ENCODE measurements at regions not wholly inside any gene's neighbourhood (a gene's known extent, or its start where the extent isn't known, plus 50 kb on each side); places are given as distances from the start of the nearest gene placed in this dataset.

DNA sequence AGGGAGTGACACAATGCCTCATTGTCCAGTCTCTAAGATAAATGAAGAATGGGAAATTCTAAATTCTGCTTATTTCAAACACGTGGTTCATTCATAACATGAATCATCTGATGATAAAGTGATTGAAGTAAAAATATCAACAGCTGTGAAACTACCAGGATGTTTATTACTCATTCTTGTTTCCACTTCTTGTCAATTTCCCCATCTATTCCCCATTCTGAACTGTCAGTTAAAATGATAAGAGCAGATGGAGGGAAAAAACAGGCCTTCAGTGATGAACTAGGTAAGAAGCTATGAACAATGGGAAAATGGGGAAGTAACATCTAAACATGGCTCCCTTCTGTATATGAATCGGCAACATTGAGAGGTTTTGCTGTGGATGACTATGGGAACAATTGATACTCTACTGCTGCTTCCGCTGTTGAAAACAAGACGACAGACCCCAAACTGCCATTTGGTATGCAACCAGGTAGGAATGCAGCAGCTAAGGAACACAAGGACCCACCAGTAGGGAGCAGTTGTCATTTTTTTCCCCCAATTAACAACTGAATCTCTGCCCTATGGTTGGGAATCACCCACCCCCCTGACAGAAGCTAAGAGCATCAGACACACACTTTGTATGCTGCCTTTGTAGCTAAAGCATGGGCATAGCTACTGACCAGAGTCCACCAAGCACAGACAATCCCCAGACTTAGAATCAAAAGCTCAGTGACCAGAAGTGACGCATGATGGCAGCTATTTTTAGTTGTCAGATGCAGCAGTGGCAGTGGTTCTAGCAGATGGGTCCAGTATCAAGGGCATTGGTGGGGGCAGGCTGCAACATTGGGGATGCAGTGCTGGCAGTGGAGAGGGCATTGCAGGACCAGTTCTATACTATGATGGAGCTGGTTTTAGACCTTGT lies 52.9 kb upstream of the ZNF366 start:
- Mint-ChIP-seq H3K36me3 (ENCODE audit: low read depth) (no peaks in the 10 kb centered on the region), H3K4me3 (no peak overlapping the region), H3K27me3 (peaks cover 66% of the 10 kb centered on the region), H3K9me3 (no peaks in the 10 kb centered on the region), H3K27ac (no peak overlapping the region), H3K4me1 (ENCODE audit: low read depth) (peaks cover 22% of the 10 kb centered on the region)
- no peak for DNase-seq

DNA sequence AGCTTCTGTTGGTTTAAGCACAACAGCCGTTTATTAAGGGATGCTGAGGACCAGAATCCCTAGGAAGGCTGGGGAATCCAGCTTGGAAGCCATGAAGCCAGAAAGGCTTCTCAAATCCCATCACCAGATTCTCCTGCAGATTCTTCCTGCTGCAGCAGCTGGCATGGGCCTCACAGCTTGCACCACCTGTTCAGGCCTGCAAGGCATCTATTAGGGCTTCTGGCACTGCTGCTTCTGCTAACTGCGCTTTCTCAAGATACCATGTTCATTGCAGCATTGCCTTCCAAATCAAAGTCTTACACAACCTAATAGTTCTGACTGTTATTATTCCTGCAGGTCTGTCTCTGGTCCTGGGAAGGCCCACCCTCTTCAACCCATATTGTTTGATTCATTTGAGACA lies 51.2 kb upstream of the ZNF366 start:
- no peaks in the 10 kb centered on the region for H3K9me3 Mint-ChIP-seq
- DNase-seq = no peak
- peaks cover 22% of the 10 kb centered on the region for H3K4me1 Mint-ChIP-seq (ENCODE audit: low read depth)
- H3K4me3 Mint-ChIP-seq = no peak overlapping the region
- H3K27me3 Mint-ChIP-seq = peaks cover 67% of the 10 kb centered on the region
- H3K27ac Mint-ChIP-seq = no peak overlapping the region
- H3K36me3 Mint-ChIP-seq (ENCODE audit: low read depth) = no peaks in the 10 kb centered on the region

DNA sequence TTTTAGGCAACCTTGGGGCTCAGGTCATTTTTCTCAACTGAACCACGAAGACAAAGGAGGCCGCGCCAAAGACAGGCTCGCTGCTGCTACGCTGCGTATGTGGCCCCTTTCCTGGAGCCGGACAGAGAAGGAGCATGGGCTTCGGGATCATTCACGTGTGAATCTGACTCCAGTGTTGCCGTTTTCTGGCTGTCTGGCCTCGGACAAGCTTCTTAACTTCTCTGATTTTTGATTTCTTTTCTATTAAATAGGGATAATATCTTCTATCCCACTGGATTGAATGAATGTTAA lies 50.8 kb upstream of the ZNF366 start:
- Mint-ChIP-seq H3K4me3 (no peak overlapping the region), H3K36me3 (ENCODE audit: low read depth) (no peaks in the 10 kb centered on the region), H3K27ac (no peak overlapping the region), H3K9me3 (no peaks in the 10 kb centered on the region), H3K4me1 (ENCODE audit: low read depth) (peaks cover 22% of the 10 kb centered on the region), H3K27me3 (peaks cover 71% of the 10 kb centered on the region)
- no peak for DNase-seq

DNA sequence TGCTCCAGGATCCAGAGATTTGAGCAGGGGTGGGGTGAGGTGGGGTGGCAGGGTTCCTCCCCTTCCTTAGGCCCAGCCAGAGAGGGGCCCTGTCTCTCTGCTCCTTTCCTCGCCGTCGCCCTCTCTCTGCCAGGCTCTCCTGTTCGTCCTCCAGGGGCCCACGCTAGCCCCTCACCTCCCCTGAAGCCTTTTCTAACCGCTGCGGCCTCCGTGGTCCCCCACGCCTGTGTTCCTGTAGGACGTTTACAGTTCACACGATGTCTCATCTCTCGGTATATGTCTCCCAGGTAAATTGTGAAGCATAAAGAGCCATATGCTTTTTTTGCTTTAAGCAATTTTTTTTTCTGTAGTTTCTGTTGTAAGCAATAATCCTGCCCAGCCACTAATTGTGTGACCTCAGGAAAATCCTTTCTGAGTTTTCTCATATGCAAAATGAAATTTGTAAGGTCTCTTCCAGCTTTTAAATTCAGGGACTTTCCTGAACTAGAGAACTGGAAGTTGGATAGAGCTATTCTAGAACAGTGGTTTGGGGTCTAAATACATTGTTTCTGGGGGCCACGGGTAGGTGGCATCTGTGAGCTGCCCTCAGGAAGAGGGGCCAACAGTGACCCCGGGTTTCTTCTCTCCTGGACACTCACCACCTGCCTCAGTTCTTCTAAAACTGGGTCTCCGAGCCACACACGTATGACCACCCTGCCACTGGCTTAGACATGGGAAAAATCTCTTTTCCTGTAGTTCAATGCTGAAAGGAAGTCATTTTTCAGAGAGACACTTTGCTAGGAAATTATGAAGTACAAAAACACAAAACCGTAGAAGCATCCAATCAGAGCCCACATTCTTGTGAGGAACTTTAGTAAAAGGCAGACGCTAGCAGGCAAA lies 50.2 kb upstream of the ZNF366 start:
- Mint-ChIP-seq H3K27ac (no peak overlapping the region), H3K36me3 (ENCODE audit: low read depth) (no peaks in the 10 kb centered on the region), H3K4me3 (peak overlapping the region; percentile 67), H3K4me1 (ENCODE audit: low read depth) (peaks cover 22% of the 10 kb centered on the region), H3K9me3 (no peaks in the 10 kb centered on the region), H3K27me3 (peaks cover 77% of the 10 kb centered on the region)
- no peak for DNase-seq
